Body of pancreas (tissue), 4 donors: ENCODE measurements at regions not wholly inside any gene's neighbourhood (a gene's known extent, or its start where the extent isn't known, plus 50 kb on each side); places are given as distances from the start of the nearest gene placed in this dataset.

Experiments
- POLR2A ChIP-seq, 3 donors: fragments of 450-650 bp; IDR thresholded peaks; one replicate each; pipeline ENCODE4 v1.6.1; 2016; ENCODE audit warnings: antibody characterized with exemption in 3 of 3, mild to moderate bottlenecking in 2 of 3
- TF ChIP-seq, protein P1 (sequence below), 7 experiments: fragments of 450-650 bp in 4 of 7; fragments of 200-600 bp in 3 of 7; sonication (generic) in 3 of 7; IDR thresholded peaks; one replicate each; pipeline ENCODE4 v1.5.1; 2016 to 2019; ENCODE audit warnings: antibody characterized with exemption in 7 of 7

DNA sequence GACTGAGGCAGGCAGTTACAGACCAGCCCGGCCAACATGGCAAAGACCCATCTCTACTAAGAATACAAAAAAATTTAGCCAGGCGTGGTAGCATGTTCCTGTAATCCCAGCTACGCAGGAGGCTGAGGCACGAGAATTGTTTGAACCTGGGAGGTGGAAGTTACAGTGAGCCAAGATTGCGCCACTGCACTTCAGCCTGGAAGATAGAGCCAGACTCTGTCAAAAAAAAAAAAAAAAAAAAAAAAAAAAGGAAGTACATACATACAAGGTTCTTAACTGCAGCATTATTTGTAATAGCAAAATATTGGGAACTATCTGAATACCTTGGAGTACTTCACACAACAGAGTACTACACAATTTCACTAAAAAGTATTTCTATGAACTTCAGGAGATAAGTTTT lies 183.5 kb upstream of the OLIG3 start:
- TF ChIP-seq, protein P1, sequence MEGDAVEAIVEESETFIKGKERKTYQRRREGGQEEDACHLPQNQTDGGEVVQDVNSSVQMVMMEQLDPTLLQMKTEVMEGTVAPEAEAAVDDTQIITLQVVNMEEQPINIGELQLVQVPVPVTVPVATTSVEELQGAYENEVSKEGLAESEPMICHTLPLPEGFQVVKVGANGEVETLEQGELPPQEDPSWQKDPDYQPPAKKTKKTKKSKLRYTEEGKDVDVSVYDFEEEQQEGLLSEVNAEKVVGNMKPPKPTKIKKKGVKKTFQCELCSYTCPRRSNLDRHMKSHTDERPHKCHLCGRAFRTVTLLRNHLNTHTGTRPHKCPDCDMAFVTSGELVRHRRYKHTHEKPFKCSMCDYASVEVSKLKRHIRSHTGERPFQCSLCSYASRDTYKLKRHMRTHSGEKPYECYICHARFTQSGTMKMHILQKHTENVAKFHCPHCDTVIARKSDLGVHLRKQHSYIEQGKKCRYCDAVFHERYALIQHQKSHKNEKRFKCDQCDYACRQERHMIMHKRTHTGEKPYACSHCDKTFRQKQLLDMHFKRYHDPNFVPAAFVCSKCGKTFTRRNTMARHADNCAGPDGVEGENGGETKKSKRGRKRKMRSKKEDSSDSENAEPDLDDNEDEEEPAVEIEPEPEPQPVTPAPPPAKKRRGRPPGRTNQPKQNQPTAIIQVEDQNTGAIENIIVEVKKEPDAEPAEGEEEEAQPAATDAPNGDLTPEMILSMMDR (IDR thresholded peaks at IDR 0.05) = no peak
- TF ChIP-seq POLR2A (IDR thresholded peaks at IDR 0.05) = no peak
